ENCODE measurements at regions not wholly inside any gene's neighbourhood (a gene's known extent, or its start where the extent isn't known, plus 50 kb on each side); places are given as distances from the start of the nearest gene placed in this dataset.

DNA sequence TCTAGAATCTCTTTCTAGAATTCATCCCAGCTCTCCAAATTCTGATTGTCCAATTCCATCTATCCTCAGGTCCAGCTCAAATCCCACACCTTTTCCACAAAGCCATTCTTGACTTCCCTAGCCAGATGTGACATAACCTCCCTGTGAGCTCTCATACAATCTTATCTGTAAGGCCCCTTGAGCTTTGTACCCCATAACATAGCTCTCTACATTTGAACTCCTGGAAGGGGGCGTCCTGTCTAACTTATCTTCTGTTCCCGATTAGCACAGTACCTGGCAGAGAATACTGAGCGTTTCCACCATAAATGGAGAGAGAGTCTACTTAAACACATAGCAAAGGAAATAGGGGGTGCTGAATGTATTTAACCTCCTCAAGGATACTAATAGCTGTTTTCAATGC, 251.6 kb upstream of the RGMB start:
- no peak for DNase-seq
- Histone ChIP-seq H3K27me3 (no peaks in the 10 kb centered on the region), H3K4me3 (no peak overlapping the region), H3K27ac (no peak overlapping the region), H3K4me1 (no peaks in the 10 kb centered on the region), H3K9me3 (no peaks in the 10 kb centered on the region), H3K36me3 (no peaks in the 10 kb centered on the region)
- no peak for ATAC-seq
- TF ChIP-seq, protein P1, sequence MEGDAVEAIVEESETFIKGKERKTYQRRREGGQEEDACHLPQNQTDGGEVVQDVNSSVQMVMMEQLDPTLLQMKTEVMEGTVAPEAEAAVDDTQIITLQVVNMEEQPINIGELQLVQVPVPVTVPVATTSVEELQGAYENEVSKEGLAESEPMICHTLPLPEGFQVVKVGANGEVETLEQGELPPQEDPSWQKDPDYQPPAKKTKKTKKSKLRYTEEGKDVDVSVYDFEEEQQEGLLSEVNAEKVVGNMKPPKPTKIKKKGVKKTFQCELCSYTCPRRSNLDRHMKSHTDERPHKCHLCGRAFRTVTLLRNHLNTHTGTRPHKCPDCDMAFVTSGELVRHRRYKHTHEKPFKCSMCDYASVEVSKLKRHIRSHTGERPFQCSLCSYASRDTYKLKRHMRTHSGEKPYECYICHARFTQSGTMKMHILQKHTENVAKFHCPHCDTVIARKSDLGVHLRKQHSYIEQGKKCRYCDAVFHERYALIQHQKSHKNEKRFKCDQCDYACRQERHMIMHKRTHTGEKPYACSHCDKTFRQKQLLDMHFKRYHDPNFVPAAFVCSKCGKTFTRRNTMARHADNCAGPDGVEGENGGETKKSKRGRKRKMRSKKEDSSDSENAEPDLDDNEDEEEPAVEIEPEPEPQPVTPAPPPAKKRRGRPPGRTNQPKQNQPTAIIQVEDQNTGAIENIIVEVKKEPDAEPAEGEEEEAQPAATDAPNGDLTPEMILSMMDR (IDR thresholded peaks at IDR 0.05): no peak
- intact Hi-C loops (cut with DNase I): no loop called here

GRCh38 chr5:98524773-98525172, 248.7 kb upstream of the RGMB start:
- Histone ChIP-seq H3K27me3 (no peaks in the 10 kb centered on the region), H3K27ac (no peak overlapping the region), H3K4me1 (no peaks in the 10 kb centered on the region), H3K4me3 (no peak overlapping the region), H3K36me3 (no peaks in the 10 kb centered on the region), H3K9me3 (no peaks in the 10 kb centered on the region)
- TF ChIP-seq, protein P1 (IDR thresholded peaks at IDR 0.05): no peak
- intact Hi-C loops (cut with DNase I): no loop called here
- ATAC-seq (no peak), DNase-seq (no peak)

- Histone ChIP-seq H3K9me3 (no peaks in the 10 kb centered on the region), H3K27ac (no peak overlapping the region), H3K4me1 (no peaks in the 10 kb centered on the region), H3K36me3 (no peaks in the 10 kb centered on the region), H3K4me3 (no peak overlapping the region), H3K27me3 (no peaks in the 10 kb centered on the region)
- intact Hi-C loops (cut with DNase I): no loop called here
- DNase-seq (no peak), ATAC-seq (no peak)
- TF ChIP-seq, protein P1 (IDR thresholded peaks at IDR 0.05): no peak
These were observed 245.6 kb upstream of the RGMB start for GRCh38 chr5:98527846-98528245.

DNA sequence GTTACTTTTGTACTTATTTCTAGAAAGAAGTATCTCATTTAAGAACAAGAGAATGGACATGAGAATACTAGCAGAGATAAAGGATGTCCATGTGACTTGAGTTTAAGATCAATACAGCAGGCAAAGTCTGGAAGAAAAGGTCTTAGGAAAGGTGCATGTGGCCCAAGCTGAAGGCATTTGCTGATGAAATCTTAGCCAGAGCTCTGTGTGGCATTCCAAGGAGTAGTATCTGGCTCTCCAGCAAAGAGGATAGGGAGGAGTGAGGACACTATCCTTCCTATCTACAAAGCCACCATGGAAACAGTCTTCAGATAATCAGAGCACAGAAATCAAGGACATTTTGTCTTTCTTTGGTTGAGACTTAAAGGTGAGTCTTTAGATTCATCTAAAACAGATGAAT, 244.1 kb upstream of the RGMB start:
- Histone ChIP-seq H3K27ac (no peak overlapping the region), H3K27me3 (no peaks in the 10 kb centered on the region), H3K4me3 (no peak overlapping the region), H3K4me1 (no peaks in the 10 kb centered on the region), H3K36me3 (no peaks in the 10 kb centered on the region), H3K9me3 (no peaks in the 10 kb centered on the region)
- TF ChIP-seq, protein P1 (IDR thresholded peaks at IDR 0.05): no peak
- DNase-seq: no peak
- intact Hi-C loops (cut with DNase I): no loop called here
- no peak for ATAC-seq

DNA sequence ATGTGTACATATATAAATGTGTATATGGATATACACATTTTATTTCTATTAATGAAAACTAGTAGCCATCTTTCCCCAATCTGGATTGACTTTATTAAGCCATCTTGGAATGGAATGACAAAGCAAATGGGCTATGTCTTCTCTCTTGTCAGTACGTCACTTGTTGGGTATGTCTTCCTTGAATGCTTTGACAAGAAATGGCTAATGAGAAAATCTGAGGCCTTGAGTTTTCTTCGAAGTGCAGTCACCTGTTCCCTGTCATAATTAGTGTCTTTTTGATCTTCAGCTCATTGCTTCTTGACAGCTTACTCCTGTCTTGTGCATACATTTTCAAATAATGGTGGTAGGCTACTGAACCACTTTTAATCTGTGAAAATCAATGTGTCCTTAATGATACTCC, 243.2 kb upstream of the RGMB start:
- Histone ChIP-seq H3K4me1 (no peaks in the 10 kb centered on the region), H3K9me3 (no peaks in the 10 kb centered on the region), H3K4me3 (no peak overlapping the region), H3K27me3 (no peaks in the 10 kb centered on the region), H3K27ac (no peak overlapping the region), H3K36me3 (no peaks in the 10 kb centered on the region)
- DNase-seq: no peak
- intact Hi-C loops (cut with DNase I): no loop called here
- TF ChIP-seq, protein P1 (IDR thresholded peaks at IDR 0.05): no peak
- no peak for ATAC-seq

DNA sequence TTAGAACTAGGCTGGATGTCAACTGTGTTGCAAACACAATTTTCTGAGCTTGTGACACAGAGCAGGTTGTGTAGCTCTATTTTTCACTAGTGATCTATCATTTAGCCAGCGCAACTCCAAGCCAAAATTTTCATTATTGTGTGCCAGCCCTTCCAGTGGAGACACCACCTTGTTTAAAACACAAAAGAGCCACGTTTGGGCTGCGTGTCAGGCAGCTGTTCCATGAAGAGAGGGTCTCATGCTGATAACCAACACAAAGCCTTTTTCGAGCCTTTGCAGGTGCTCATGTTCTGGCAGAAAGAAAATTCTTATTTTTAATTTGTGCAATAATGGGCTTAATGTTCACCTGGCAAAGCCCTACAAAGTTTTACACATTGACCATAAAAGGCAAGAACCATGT, 237.6 kb upstream of the RGMB start:
- H3K27me3 ChIP-seq: no peaks in the 10 kb centered on the region
- intact Hi-C loops (cut with DNase I): no loop called here

More for the DNA sequence above, 237.6 kb upstream of the RGMB start:
- peaks cover 5% of the 10 kb centered on the region for H3K9me3 ChIP-seq
- no peaks in the 10 kb centered on the region for H3K36me3 ChIP-seq
- ATAC-seq (no peak), DNase-seq (no peak)
- TF ChIP-seq, protein P1 (IDR thresholded peaks at IDR 0.05): no peak
- no peak overlapping the region for H3K27ac ChIP-seq
- H3K4me3 ChIP-seq: no peak overlapping the region
- H3K4me1 ChIP-seq: no peaks in the 10 kb centered on the region

Data from upper lobe of right lung (tissue), 1 donor.